GM12878 (cell line): ENCODE measurements at regions not wholly inside any gene's neighbourhood (a gene's known extent, or its start where the extent isn't known, plus 50 kb on each side); places are given as distances from the start of the nearest gene placed in this dataset.

Experiments used
- BCLAF1 ChIP-seq: fragments of 450-650 bp; IDR thresholded peaks from 2 replicates; pipeline ENCODE4 v1.6.1; 2017; ENCODE audit warnings: antibody characterized with exemption, mild to moderate bottlenecking, moderate library complexity
- CBX5 ChIP-seq: sonication (generic); IDR thresholded peaks from 2 replicates; pipeline ENCODE4 v1.6.1; 2016; ENCODE audit warnings: low read depth, moderate library complexity, mild to moderate bottlenecking, inconsistent platforms
- JUNB ChIP-seq: IDR thresholded peaks from 2 replicates; pipeline ENCODE4 v1.6.1; 2016; ENCODE audit warnings: antibody characterized with exemption, mild to moderate bottlenecking
- MTA2 ChIP-seq: fragments of 450-650 bp; IDR thresholded peaks from 2 replicates; pipeline ENCODE4 v1.6.1; 2016; ENCODE audit warnings: low read depth, mild to moderate bottlenecking, moderate library complexity
- MYB ChIP-seq: fragments of 150-350 bp; IDR thresholded peaks from 2 replicates; pipeline ENCODE4 v1.6.1; 2014; ENCODE audit warnings: mild to moderate bottlenecking, low read depth, low read length, borderline replicate concordance
- POLR2A ChIP-seq: IDR thresholded peaks from 2 replicates; pipeline ENCODE4 v1.6.1; 2011; ENCODE audit warnings: low read depth, mild to moderate bottlenecking, low read length
- RUNX3 ChIP-seq: IDR thresholded peaks from 2 replicates; pipeline ENCODE4 v1.6.1; 2012; ENCODE audit warnings: low read length, inconsistent platforms
- ZBED1 ChIP-seq: IDR thresholded peaks from 2 replicates; pipeline ENCODE4 v1.6.1; 2016; ENCODE audit warnings: borderline replicate concordance
- ZBTB40 ChIP-seq: fragments of 450-650 bp; IDR thresholded peaks from 2 replicates; pipeline ENCODE4 v1.6.1; 2016; ENCODE audit warnings: mild to moderate bottlenecking, moderate library complexity, borderline replicate concordance

GRCh38 chr15:26176831-26177230 is 313.7 kb upstream of the ATP10A start (continued):
- TF ChIP-seq MTA2: no peak
- TF ChIP-seq BCLAF1: no peak
- TF ChIP-seq ZBED1: no peak
- TF ChIP-seq RUNX3: no peak
- TF ChIP-seq POLR2A: no peak
- no peak for TF ChIP-seq ZBTB40
- TF ChIP-seq CBX5: no peak
- TF ChIP-seq MYB: no peak
- no peak for TF ChIP-seq JUNB
